Effector CD4-positive, alpha-beta T cell (primary cell): ENCODE measurements at regions not wholly inside any gene's neighbourhood (a gene's known extent, or its start where the extent isn't known, plus 50 kb on each side); places are given as distances from the start of the nearest gene placed in this dataset.

Experiments
- DNase-seq: peaks from one replicate; pipeline ENCODE4 v3.0.0-alpha.2; 2020

DNA sequence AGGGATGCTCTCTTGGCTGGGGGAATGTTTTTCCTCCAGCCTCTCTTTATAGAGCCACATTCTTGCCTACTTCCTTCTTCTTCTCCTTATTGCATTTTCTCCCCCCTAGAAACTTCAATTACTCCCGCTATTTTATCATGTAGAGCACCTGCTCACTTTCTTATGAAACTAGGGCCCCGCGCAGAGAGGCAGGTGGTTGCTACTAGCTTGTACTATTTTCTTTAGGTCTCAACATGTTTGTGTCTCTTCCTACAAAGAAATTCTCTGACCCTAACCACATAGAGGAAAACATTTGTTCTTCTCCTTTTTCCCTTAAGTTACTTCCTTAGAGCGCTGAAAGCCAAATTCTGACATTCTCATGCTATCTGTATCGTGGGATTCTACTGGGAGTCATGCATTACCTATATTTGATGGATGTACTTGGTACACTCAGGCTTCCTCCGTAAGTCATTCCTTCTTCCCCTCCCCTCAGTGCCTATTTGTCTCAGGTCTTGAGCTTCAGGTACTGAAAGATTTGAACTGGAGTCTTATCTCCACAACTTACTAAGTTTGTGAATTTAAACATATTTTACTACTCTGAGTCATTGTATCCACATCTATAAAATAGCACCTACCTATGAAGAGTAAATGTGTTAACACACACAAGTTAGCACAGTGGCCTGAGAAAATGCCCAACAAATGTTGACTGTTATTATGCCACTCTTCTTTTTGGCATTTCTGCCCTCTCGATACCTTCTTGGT is 159.1 kb upstream of the LEF1 start:
- no peak for DNase-seq

GRCh38 chr4:108325561-108325960 is 156.8 kb upstream of the LEF1 start:
- no peak for DNase-seq

GRCh38 chr4:108324450-108324849 is 155.7 kb upstream of the LEF1 start:
- DNase-seq, result no peak

- no peak for DNase-seq
Measured at GRCh38 chr4:108322497-108322896, 153.8 kb upstream of the LEF1 start.

GRCh38 chr4:108320061-108320460 is 151.3 kb upstream of the LEF1 start:
- no peak for DNase-seq

DNA sequence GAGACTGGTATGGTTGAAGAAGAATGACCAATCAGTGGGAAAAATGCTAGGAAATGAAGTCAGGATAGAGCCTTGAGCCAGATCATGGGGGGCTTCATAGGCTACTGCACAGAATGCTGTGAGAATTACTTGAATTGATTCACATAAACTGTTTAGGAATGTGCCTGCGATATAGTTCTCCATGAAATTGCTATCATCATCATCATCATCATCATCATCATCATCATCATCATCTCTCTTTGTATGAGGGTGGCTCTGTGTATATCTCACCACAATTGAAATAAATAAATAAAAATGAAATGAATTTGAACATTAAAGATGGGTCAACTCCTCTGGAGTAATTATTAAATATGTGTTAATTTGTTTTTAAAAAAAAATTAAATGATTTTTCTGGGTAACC is 148.6 kb upstream of the LEF1 start:
- DNase-seq, result no peak

DNA sequence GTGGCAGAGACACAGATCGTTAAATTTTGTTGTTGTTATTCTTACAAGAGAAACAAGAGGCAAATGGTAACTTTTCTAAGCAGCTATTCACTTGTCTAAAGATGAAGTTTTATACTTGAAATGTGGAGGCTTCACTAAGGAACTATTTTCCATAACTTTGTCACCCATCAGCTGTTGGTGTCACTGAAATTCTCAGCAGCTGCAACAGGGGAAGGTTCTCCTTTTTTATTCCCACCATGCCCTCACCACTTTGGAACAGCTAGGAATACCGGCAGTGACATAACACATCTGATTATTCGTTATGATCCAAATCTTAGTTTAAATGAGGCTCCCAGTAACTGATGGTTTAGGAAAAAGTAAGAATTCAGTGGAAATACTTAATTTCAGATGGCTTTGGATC is 147.0 kb upstream of the LEF1 start:
- no peak for DNase-seq

DNA sequence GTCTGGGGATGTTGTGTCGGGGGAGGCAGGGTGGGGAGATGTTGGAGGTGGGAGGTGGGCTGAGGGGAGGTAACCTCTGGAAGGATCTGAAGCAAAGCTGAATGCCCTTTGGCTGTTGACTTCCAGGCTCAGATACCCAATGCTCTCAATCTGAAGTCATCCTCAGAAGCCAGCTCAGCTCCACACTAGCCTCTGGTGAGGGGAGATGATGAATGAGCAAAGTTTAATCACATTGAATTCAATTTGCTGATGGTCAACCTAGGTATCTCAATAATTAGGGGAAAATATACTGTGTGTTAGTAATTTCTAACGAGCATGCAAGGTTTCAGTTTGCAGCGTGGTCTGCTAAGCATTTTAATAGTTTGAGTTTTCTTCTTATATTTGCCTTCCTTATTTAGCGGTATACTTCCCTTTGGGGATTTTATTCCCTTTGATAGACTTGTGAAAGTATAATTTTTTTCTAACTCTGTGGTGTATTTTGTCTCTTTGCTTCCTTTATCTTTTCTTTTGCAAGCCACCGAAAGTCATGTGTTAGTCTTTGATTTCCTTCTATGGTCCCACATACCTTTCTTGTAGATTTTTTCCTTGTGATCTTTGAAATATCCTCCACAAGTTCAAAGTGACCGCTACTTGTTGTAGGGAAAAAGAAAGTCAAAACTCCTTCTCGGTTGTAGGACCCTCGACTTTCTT is 146.3 kb upstream of the LEF1 start:
- DNase-seq, result no peak

DNA sequence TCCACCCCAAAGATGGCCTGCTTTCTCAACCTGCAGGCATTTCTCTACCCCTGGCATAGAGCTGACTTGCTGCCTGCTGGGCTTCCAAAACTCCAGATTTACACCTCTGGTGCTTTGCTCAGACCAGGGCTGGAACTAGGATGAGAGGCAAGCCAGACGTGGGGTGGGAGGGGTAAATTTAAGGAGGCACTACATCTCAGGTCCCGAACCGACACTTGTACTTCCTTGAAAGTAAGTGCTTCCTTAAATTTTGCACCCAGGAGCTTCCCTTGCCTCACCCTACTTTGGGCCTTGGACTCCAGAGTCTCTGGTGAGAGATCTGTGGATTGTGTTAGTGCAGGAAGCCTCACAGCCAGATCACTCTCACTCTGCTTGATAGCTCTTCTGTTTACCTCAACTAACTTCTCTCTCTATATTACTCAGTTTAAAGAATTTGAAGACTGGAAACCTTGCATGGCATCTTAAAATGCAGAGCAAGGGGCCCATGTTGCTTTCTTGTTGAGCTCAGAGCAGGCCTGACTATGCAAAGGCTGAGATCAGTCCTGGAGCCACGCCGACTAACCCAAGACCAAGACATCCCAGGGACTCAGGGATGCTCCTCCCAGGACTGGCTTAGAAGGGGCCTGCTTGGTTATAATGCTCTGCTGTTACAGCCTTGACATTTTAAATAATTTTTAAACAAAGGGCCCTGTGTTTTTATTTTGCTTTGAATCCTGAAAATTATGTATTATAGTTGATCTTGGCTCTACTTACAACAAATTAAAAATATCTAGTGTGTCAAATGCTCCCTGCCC is 145.0 kb upstream of the LEF1 start:
- DNase-seq, result no peak

- no peak for DNase-seq
Measured at GRCh38 chr4:108311313-108311712, 142.6 kb upstream of the LEF1 start.

- DNase-seq, result no peak
Measured at GRCh38 chr4:108303488-108304177, 134.9 kb upstream of the LEF1 start.

DNA sequence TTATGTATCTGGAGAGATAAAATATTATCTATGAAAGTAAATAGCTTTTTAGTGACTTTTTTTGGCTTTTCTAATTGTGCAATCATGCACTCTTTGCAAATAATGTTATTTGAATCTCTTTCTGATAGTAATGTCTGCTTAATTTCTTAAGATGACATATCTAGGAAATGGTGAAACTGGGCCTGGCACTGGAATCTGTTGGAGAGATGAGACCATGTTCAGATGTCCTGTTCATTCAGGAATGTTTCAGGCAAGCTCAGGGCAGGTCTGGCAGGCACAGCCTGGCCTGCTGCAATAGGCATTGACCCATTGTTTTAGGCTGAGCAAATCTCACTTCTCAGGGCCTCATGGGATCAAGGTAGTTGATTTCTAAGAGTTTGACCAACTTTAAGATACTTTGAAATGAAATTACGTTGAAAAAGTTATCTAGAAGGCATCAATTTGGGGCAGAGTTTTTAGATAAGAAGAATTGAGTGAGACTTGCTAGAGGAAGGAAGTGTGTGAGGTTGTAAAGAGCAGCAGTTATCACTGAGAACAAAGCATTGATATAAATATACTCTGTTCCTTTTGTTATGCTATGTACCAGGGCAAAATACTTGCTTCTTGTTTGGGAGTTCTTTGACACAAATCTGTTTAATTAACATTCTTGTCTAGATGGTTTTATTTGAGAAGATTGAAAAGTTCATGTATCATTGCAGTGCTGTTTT is 133.0 kb upstream of the LEF1 start:
- no peak for DNase-seq

DNA sequence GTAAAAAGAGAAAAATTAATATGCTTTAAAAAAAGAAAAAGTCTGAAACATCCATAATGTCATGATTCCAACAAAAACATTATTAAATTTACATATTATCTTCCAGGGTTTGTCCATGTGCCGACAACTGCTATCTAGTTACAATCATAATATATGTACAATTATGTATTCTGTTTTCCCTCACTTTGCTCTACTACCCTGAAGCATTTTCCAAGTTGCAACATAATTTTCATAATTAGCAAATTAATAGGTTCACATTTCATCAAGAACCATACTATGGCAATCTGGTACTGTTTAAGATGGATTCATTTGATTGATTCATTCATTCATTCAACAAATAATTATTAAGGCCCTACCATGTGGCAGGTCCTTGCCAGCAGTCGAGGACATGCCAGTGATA is 128.9 kb upstream of the LEF1 start:
- DNase-seq, result no peak

- DNase-seq, result no peak
Measured at GRCh38 chr4:108292229-108292628, 123.5 kb upstream of the LEF1 start.

- DNase-seq, result no peak
Measured at GRCh38 chr4:108291137-108291536, 122.4 kb upstream of the LEF1 start.

DNA sequence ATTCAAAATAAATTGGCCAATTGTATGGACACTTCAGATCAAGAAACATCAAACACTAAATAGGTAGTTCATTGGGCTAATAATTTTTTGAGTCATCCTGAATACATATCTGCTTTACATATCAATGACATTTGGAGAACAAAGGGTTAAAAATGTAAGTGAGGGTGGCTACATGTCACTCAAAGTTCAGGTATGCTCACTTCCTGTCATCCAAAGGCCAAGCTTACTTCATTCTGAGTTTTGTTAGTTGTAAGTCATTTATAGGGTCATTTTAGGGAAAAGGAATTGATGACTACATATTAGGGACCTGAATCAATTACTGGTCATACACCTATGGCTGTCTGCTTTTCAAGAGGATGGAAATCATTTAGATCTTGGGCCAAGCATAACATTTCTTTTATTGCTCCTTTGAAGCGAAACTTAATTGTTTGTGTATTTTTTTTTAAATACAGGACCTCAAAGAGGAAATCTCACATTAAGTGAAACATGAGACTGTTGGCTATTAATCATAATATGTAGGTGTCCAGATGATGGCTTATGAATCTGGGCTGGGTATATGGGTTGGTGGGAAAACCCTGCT is 119.2 kb upstream of the LEF1 start:
- no peak for DNase-seq

GRCh38 chr4:108280072-108280471 is 111.3 kb upstream of the LEF1 start:
- DNase-seq, result no peak

GRCh38 chr4:108276690-108277089 is 108.0 kb upstream of the LEF1 start:
- DNase-seq, result no peak

- no peak for DNase-seq
Measured at GRCh38 chr4:108272986-108273385, 104.3 kb upstream of the LEF1 start.

GRCh38 chr4:108272561-108272960 is 103.8 kb upstream of the LEF1 start:
- no peak for DNase-seq

DNA sequence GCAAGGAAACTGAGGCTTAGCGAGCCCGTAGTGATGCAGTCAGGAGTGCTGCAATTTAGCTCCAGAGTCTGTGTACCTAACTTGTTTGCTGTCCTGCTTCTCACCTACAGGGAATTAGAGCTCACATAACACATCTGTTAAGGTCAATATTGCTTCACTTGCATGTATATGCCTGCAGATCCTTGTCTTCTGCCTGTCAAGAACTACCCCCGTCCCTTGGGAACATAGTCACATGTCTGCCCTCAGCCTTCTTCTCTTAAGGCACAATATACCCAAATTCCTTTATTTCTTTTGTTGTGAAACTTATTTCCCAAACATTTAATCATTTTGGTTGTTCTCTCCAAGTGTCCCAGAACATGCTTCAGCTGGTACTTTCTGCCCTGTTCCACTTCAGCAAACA is 103.3 kb upstream of the LEF1 start:
- DNase-seq, result no peak
